WTC11 (cell line): ENCODE measurements at regions not wholly inside any gene's neighbourhood (a gene's known extent, or its start where the extent isn't known, plus 50 kb on each side); places are given as distances from the start of the nearest gene placed in this dataset.

Experiments used
- CTCF ChIP-seq: fragments of 200-600 bp; IDR thresholded peaks from 2 replicates; pipeline ENCODE4 v1.8.0; 2022; ENCODE audit warnings: antibody characterized with exemption
- E2F1 ChIP-seq: sonication (generic); formaldehyde crosslinking; IDR thresholded peaks from 2 replicates; pipeline ENCODE4 v1.8.0; 2022; ENCODE audit warnings: mild to moderate bottlenecking, missing genetic modification reagents
- TCF7 ChIP-seq: sonication (generic); formaldehyde crosslinking; IDR thresholded peaks from 2 replicates; pipeline ENCODE4 v1.8.0; 2022; ENCODE audit warnings: mild to moderate bottlenecking, low read depth, missing genetic modification reagents, moderate library complexity
- ZNF138 ChIP-seq: sonication (generic); formaldehyde crosslinking; conservative IDR thresholded peaks from 2 replicates; pipeline ENCODE4 v1.8.1; 2022; ENCODE audit warnings: mild to moderate bottlenecking, moderate library complexity, missing genetic modification reagents
- TF ChIP-seq, protein P1 (sequence below): fragments of 250-450 bp; sonication (Bioruptor Pico); IDR thresholded peaks from 2 replicates; pipeline ENCODE4 v1.9.0; 2021; ENCODE audit warnings: mild to moderate bottlenecking

GRCh38 chr17:51351080-51351479 lies 90.7 kb downstream of the UTP18 start:
- no peak for TF ChIP-seq ZNF138 (CRISPR knock-in tag)
- TF ChIP-seq CTCF, result no peak
- TF ChIP-seq, protein P1, sequence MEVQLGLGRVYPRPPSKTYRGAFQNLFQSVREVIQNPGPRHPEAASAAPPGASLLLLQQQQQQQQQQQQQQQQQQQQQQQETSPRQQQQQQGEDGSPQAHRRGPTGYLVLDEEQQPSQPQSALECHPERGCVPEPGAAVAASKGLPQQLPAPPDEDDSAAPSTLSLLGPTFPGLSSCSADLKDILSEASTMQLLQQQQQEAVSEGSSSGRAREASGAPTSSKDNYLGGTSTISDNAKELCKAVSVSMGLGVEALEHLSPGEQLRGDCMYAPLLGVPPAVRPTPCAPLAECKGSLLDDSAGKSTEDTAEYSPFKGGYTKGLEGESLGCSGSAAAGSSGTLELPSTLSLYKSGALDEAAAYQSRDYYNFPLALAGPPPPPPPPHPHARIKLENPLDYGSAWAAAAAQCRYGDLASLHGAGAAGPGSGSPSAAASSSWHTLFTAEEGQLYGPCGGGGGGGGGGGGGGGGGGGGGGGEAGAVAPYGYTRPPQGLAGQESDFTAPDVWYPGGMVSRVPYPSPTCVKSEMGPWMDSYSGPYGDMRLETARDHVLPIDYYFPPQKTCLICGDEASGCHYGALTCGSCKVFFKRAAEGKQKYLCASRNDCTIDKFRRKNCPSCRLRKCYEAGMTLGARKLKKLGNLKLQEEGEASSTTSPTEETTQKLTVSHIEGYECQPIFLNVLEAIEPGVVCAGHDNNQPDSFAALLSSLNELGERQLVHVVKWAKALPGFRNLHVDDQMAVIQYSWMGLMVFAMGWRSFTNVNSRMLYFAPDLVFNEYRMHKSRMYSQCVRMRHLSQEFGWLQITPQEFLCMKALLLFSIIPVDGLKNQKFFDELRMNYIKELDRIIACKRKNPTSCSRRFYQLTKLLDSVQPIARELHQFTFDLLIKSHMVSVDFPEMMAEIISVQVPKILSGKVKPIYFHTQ (CRISPR knock-in tag), result no peak
- TF ChIP-seq TCF7 (CRISPR knock-in tag), result no peak
- no peak for TF ChIP-seq E2F1 (CRISPR knock-in tag)
